ENCODE measurements at regions not wholly inside any gene's neighbourhood (a gene's known extent, or its start where the extent isn't known, plus 50 kb on each side); places are given as distances from the start of the nearest gene placed in this dataset.

DNA sequence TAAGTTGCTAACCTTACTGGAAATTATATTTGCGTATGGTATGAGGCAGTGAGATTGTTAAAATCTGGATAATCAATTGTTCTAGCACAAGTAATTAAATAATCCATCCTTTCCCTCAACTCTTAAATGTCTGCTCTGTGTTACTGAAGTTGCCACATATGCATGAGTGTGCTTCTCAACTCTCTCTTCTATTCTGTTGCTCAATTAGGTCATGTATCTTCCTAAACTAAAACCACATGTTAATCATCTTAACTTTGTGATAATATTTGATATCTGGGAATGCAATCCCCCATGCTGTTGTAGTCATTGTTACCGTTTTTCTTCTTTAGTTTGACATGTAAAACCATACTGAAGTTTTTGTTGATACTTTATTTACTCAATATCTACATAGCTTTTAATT, 63.5 kb upstream of the STMND1 start:
- TF ChIP-seq CTCF (IDR thresholded peaks at IDR 0.05) = no peak
- no peak for TF ChIP-seq POLR2A (IDR thresholded peaks at IDR 0.05)
- TF ChIP-seq EP300 (IDR thresholded peaks at IDR 0.05) = no peak
